ENCODE measurements at regions not wholly inside any gene's neighbourhood (a gene's known extent, or its start where the extent isn't known, plus 50 kb on each side); places are given as distances from the start of the nearest gene placed in this dataset.

DNA sequence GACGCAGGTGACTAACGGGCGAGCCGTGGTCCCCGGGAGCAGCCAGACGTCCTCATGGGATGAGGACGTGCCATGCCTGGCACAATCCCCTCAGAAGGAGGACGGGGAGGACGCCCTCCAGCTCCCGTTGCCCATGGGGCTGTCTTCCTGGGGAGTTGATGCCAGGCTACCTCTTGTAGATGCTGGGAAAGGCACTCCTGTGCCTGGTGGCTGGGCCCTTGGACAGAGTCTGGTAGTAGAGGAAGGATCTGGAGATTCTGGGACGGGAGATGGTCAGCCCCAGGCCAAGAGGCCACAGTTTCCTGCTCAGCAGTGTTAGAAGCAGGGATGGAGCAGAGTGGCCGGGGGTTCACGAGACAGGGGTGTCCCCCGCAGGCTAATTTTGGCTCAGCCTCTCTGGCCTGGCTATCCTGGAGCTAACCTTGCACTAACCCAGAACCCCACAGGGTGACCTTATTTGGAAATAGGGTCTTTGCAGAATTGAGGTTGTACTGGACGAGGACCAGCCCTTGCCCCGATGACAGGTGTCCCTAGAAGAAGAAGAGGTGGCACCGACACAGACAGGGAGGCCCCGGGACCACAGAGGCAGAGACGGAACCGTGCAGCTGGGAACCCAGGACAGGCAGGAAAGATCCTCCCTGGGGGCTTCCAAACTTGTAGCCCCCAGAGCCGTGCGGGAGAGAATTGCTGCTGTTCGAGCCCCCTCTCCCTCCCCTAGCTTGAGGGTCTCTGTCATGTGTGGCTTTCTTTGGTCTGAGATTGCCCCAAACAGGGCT, 50.1 kb upstream of the ADRA2C start:
- DNase-seq (ENCODE audit: low spot score): no peak

DNA sequence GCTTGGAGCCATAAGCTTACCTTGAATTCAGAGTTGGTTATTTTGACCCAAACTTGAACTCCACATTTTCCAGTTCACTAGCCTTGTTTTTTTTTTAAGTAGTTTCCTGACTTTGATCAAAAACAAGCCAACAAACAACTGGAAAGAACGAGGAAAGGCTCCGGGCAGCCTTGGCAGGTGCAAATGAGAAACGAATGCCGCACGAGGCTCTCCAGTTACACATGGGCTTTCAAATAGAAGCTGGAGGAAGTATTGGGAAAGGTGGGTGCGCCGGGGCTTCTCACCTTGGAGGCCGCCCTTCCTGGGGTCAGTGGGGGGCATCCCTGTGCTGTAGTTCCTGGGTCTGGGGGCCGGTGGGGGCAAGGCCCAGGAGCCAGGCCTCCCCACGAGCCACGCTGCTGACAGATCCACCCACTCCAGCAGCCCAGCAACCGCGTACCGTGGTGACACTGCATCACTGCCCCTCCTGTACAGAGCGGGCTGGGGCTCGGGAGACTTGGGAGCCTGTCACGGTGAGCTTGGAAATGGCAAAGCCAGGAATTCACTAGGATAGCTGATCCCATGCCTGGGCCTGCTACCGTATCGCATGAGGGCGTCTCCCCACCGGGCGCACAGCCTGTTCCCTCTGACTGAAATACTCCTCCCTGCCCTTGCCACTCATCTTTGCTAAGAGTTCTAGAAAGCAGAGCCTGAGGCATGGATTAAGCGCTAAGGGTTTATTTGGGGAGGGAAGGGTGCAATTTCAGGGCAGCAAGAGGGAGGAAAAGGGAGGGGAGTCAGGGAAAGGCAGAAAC, 50.9 kb upstream of the ADRA2C start:
- DNase-seq (ENCODE audit: low spot score): no peak

DNA sequence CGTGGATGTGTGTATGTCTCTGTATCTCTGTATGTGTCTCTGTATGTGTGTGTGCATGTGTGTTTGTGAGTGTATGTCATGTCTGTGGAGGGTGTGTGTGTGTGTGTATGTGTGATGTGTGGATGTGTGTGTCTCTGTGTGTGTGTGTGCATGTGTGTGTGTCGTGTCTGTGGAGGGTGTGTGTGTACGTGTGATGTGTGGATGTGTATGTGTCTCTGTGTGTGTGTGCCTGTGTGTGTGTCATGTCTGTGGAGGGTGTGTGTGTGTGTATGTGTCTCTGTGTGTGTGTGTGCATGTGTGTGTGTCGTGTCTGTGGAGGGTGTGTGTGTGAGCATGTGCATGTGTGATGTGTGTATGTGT, 51.6 kb upstream of the ADRA2C start:
- no peak for DNase-seq (ENCODE audit: low spot score)

DNA sequence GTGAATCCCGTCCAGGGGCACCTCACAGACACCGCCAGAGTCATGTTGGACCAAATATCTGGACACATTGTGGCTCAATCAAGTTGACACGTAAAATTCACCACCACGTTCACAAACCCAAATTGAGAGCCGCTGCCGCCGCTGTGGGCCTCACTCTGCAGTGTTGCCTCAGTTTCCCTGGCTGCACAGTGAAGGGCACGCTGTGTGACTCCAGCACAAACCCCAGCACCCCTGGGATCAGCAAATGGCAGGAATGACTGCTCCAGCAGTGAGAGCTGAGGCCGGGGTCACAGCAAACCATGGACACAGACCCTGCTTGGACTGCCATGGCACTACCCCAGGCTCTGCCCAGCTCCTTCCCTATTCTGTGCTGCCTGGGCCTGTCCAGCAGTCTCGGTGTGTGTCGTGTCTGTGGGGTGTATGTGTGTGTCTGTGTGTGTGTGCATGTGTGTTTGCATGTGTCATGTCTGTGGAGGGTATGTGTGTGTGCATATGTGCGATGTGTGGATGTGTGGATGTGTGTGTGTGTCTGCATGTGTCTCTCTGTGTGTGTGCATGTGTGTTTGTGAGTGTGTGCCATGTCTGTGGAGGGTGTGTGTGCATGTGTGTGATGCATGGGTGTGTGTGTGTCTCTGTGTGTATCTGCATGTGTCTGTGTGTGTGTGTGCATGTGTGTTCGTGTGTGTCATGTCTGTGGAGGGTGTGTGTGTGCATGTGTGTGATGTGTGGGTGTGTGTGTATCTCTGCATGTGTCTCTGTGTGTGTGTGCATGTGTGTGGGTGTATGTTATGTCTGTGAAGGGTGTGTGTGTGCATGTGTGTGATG, 52.2 kb upstream of the ADRA2C start:
- no peak for DNase-seq (ENCODE audit: low spot score)

- no peak for DNase-seq (ENCODE audit: low spot score)
These were observed 52.8 kb upstream of the ADRA2C start for GRCh38 chr4:3713346-3713745.

DNA sequence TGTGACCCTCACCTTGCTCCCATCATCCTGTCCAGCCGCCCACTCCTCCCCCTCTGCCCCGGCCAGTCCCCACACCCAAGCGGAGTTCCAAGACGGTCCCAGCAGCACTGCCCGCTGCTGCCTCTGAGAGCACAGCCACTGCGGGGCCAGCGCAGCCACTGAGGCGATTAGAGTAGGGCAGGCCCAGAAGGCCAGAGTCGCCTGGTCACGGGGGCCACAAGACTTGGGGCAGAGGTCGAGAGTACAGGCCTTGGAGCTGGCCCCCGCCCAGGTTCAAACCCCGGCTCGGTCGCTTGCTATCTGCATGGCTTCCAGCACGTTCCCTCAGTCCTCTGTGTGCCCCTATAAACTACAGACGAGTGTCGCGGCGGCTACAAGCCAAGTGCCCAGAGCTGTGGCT, 53.2 kb upstream of the ADRA2C start:
- no peak for DNase-seq (ENCODE audit: low spot score)

- no peak for DNase-seq (ENCODE audit: low spot score)
These were observed 53.9 kb upstream of the ADRA2C start for GRCh38 chr4:3712112-3712805.

- DNase-seq (ENCODE audit: low spot score): no peak
These were observed 54.7 kb upstream of the ADRA2C start for GRCh38 chr4:3711183-3712111.

DNA sequence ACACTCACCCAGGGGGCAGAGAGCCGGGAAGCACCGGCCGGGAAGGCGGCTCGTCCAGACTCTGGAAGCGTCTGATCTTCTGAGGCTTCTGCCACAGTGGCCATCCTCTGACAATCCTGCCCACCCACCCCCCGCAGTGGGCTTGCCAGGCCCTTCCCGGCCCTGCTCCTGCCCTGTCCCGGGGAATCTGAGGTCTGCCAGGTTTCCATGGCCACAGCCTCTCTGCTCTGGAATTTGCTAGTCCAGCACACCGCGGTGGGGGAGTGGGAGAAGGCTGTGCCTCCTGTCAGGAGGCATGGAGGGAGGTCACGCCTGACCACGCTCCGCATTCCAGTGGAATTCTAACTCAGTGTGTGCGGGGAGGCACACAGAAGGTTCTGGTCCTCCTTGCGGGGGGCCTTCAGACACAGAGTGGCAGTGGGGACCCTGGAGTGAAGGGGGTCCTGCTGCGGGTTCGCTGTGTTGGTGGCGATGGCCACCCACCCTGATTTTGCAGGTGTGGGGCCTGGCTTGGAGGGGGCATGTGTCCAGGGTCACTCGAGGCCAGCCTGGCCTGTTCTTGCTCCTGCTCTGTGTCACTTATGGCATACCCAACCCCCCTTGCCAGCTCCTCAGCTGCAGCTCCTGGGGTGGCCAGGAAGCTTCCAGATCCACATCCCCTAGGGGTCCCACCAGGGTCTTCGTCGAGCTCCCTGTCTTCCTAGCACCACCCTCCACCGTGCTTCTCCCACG, 55.6 kb upstream of the ADRA2C start:
- DNase-seq (ENCODE audit: low spot score): no peak

DNA sequence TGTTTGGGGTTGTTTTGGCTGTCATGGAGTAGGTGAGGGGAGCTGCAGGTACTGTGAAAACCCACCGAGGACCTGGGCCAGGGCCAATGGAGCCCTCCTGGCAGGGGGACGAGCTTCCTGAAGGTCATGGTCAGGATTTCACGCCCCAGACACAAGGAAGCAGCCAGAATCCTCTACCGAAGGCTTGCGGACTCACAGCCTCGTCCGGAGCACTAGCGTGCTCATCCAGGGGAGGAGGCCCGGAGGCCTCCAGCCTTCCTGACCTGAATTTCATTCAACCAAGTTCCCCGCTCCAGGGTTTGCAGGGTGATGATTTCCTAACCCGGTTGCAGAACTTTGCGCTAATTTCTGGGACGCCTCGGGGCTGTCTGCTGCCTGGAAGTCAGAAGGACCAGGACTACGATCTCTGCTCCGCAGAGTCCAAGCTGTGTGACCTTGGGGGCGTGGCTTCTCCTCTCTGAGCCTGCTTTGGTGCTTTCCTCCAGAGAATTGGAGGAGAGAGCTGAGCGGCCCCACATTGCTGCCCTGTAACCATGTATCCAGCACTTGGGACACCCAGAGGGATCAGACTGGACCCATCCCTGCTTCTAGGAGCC, 56.2 kb upstream of the ADRA2C start:
- no peak for DNase-seq (ENCODE audit: low spot score)

DNA sequence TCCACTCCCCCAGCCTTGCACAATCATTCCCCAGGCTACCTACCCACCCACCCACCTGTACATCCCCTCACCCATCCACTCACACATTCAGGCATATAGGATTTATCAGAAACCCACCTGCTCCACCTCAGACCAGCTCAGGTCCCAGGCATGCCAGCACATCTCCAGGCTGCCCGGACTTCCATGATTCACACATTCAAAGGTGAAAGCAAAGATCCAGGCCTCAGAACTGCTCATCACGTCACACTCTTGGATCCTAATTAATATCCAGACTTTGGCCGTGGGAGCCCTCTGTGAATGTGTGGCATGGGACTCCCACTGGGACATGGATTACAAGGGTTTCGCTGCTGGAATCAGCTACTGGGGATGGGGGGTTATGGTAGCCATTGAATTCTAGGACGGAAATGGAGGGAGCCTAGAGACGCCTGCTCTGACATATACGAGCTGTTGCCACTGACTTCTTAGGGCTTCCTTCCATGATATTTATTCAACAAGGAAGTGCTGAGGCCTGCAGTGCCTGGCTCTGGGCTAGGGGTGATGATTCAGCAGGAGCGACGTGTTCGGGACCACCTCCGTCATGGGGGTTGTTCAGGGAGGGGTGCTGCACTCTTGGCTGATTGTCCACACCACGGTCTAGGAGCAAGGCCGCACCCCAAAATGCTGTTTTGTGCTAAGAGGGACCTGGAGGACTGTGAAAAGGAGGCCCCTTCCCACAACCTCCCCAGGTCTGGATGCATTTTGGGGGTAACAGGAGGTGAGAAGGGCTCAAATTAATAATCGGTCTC, 56.9 kb upstream of the ADRA2C start:
- DNase-seq (ENCODE audit: low spot score): no peak

GRCh38 chr4:3708611-3709010, 57.6 kb upstream of the ADRA2C start:
- no peak for DNase-seq (ENCODE audit: low spot score)

GRCh38 chr4:3708103-3708510, 58.1 kb upstream of the ADRA2C start:
- no peak for DNase-seq (ENCODE audit: low spot score)

DNA sequence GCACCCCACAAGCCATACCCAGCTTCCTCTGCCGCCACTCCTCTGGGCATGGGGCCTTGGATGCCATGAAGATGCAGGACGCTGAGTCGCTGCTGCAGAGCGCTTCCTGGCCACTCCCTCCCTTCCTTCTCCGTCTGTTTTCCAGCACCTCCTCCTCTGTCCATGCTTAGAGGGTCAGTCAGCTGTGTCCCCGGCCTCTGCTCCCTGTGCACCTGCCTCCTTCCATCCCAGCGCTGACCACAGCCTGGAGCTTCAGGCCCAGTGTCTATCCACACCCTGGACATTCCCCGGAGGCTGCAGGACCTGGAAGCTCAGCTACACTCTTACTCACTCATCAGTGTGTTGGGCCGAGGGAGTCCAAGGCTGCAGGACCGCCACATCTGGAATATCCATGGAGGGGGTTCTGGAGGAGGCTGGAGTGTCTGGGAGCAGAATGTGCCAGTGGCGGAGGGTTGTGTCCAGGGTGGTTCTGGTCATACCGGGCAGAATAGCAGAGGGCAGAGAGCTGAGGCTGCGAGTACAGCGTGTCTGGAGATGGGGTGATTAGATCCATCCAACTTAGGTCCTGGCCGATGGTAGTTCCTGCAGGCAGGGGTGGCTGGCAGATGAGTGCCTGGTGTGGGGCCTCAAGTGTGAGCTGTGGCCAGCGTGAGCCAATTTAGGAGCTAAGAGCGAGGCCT, 58.6 kb upstream of the ADRA2C start:
- no peak for DNase-seq (ENCODE audit: low spot score)

DNA sequence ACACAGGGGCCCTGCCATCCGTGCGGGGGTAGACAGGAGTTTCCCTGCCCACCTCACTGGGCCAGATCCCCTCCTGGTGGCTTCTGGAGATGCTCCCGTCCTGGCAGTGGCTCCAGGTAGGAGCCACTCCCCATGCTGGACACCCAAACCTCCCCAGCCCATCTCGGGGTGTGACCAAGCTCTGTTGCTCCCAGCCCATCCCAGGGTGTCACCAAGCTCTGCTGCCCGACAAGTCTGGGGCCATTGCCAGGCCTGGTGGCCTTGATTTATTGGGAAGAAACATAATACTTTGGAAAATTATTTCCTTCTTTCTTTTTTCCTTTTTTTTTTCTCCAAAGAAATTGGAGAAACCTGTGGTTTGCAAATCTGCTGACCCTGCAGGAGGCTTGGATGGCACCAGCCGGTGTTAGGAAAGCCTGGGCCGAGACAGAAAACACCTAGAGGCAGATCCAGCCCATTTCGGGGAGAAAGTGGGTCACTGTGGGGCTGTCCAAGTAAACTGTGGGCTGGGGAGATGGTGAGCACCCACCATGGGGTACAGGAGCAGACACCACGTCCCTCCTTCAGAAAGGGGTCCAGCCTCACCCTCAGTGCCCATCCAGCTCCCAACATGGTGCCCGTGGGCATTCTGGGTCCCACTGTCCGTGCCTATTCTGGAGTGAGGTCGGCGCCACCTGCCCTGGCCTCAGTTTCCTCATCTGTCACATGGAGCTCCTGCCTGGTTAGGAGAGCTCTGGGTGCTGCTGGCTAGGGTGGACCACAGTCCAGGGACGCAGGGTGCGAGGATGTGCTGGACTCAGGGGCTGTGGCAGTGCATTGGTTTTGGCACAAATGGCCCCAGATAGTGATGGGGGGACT, 59.4 kb upstream of the ADRA2C start:
- no peak for DNase-seq (ENCODE audit: low spot score)

GRCh38 chr4:3706111-3706511, 60.1 kb upstream of the ADRA2C start:
- no peak for DNase-seq (ENCODE audit: low spot score)

- no peak for DNase-seq (ENCODE audit: low spot score)
These were observed 60.8 kb upstream of the ADRA2C start for GRCh38 chr4:3705236-3705987.

Data from COLO829 (cell line).